CD4-positive, alpha-beta T cell treated with Interferon alpha-2 for 1 hour (primary cell): ENCODE measurements at regions not wholly inside any gene's neighbourhood (a gene's known extent, or its start where the extent isn't known, plus 50 kb on each side); places are given as distances from the start of the nearest gene placed in this dataset.
"Not testable (repeated sequence)": the region's sequence is repeated elsewhere in the genome, so short reads cannot be mapped to it uniquely, and the experiment has no call there.

Source experiments
- DNase-seq, 2 donors: peaks; one replicate each; pipeline ENCODE4 v3.0.0-alpha.2; 2020 to 2022

DNA sequence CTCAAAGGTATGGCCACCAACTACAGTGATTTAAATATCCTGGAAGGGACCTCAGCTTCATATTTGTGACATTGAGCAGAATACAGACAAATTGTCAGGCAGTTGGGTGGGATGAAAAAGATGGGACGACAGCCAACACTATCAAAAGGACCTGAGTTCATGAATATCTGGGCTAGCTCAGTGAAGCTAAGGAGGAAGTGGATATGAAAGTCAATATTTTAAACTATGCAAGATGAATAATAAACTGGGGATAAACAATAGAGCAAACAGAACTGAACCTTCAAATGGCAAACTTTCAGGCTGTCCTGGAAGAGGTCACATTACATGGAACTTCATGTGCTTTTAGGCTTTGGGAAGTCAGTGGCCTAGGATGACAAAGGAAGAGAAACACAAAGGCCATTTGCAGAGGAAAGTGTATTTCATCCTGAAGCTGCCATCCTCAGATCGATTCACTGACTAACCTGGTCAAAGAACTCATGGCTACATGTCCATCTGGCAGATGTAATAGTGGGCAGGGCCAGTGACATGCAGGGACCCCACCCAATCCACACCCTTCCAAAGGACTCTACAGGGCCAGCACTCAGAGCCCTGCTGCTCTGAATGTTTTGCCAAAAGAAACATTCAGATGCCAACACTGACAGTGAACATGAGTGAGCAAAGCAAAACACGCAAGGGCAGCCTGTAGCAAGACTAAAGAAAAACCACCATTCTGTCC is 175.7 kb downstream of the ETAA1 start:
- no peak for DNase-seq

- DNase-seq, result no peak
Observed at GRCh38 chr2:67574230-67574629, 177.1 kb downstream of the ETAA1 start.

DNA sequence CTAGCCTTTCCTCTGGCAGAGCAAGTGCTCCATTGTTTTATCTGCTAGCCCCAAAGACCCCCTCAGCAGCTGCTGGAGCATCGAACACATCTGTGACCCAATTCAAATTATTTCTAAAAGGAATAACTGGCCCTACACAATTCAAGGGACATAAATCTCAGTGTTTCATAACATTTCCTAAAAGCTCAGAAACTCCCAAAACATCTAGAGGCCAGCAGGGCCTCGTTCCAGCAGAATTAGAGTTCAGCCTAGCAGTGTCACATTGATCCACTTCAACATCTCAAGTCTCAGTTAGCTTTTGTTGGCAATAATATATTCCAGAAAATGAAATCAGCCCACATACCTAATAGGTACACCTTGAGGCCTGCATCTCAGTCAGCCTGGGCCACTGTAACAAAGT is 179.1 kb downstream of the ETAA1 start:
- no peak for DNase-seq

DNA sequence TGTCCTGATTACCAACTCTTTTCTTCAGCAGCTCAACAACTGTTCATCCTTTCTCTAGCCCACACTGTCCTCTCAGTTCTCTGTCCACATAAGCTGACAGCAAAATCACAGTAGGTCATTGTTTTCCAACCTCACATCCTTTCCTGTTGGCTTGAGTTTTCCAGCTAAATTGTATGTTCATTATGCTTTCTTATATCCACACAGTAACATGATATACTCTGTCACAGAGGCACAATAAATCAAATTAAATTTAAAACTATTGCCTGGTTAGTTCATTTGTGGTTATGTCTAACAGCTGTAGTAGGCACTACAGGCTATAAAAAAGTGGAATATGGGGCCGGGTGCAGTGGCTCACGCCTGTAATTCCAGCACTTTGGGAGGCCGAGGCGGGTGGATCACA is 179.9 kb downstream of the ETAA1 start:
- no peak for DNase-seq

GRCh38 chr2:67579216-67579615 is 182.1 kb downstream of the ETAA1 start:
- DNase-seq, result no peak

GRCh38 chr2:67579806-67580205 is 182.7 kb downstream of the ETAA1 start:
- no peak for DNase-seq

GRCh38 chr2:67581751-67582150 is 184.6 kb downstream of the ETAA1 start:
- DNase-seq, result no peak

DNA sequence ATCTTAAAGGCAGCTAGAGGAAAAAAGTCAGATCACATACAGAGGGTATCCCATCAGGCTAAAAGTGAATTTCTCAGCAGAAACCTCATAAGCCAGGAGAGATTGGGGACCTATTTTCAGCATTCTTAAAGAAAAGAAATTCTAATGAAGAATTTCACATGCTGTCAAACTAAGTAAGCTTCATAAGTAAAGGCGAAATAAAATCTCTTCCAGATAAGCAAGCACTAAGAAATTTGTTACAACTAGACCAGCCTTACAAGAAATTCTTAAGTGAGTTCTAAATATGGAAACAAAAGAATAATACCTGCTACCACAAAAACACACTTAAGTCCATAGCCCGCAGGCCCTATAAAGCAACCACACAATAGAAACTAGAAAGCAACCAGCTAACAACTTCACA is 186.1 kb downstream of the ETAA1 start:
- DNase-seq, result no peak

DNA sequence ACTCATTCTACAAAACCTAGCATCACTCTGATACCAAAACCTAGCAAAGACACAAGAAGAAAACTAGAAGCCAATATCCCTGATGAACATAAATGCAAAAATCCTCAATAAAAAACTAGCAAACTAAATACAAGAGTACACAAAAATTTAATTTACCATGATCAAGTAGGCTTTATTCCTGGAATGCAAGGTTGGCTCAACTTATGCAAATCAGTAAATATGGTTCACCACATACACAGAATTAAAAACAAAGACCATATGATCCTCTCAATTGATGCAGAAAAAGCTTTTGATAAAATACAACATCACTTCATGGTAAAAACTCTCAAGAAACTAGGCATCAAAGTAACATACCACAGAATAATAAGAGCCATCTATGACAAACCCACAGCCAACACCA is 188.3 kb downstream of the ETAA1 start:
- no peak for DNase-seq

GRCh38 chr2:67589121-67589520 is 192.0 kb downstream of the ETAA1 start:
- not testable (repeated sequence) for DNase-seq

DNA sequence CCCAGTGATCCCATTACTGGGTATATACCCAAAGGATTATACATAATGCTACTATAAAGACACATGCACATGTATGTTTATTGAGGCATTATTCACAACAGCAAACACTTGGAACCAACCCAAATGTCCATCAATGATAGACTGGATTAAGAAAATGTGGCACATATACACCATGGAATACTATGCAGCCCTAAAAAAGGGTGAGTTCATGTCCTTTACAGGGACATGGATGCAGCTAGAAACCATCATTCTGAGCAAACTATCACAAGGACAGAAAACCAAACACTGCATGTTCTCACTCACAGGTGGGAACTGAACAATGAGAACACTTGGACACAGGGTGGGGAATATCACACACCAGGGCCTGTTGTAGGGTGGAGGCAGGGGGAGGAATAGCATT is 197.4 kb downstream of the ETAA1 start:
- not testable (repeated sequence) for DNase-seq

GRCh38 chr2:67596871-67597270 is 199.7 kb downstream of the ETAA1 start:
- no peak for DNase-seq

GRCh38 chr2:67599561-67599960 is 202.4 kb downstream of the ETAA1 start:
- DNase-seq, result no peak

- DNase-seq, result no peak
Observed at GRCh38 chr2:67600222-67600871, 203.2 kb downstream of the ETAA1 start.

DNA sequence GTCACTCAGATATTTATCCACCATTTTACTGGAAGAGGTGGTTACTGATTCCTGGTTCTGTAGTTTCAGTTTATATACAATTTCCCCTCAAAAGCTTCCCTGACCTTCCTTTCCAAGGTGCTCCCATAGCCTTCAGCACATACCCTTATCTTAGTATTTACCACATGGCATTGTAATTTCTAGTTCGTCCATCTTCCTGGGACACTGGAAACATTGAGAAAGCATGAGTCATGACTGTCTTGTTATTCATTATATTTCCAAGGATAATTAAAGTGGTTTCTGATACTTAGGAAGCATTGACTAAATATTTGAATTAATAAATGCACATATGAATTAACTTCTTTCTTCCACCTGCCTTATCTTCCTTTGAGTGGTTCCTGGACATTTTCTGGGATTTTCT is 203.8 kb downstream of the ETAA1 start:
- DNase-seq, result no peak

DNA sequence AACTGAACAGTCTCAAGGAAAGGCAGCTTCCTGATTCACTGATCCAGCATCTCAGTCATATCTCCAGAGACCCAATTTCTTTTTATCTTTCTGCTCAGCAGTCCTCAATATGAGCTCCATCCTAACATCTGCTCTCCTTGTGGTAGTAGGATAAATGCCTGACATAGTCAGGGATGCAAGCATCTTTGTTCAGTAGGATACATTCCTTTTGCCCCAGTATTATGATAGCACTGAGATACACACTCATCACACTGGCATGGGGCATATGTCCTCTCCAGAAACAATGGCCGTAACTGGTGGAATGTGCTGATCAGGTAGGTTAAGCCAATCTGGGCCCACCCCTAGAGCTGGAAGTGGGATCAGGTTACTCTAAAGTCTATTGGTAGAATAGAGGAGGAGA is 207.2 kb downstream of the ETAA1 start:
- no peak for DNase-seq

GRCh38 chr2:67612576-67613042 is 215.5 kb downstream of the ETAA1 start:
- DNase-seq, result no peak

DNA sequence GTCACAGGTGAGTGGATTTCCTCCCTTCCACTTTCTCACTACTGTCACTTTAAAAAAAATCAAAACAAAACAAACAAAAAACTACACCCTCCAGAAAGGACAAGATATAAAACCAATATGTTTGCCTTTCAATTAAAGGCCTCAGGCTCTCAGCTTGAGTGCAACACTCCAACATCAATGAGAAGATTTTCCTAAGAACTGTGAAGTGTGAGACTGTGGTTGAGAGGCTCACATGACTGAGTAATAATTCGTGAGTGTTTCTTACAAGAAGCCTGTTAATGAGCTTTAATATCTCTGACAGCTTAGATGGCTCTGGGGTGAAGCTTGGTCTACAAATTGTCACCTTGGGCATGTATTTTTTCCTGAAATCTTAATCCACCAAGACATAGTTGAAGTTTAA is 216.1 kb downstream of the ETAA1 start:
- DNase-seq, result no peak

DNA sequence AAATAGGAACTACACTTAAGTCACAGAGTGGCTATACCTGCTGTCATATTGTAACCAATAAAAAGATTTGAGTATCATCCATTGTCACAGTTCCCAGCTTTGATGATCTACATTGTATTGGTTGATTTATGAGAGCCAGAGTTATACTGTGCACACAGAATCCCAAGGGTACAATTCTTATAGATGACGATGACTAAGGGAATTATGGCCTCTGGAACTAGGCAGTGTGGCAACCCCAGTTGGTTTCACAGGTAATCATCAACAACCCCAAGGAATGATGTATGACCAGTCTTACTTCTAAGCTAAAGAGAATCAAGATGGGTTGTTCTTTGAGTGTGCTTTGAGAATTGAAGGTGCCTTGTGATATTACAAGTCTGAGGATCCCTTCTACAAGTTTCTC is 217.3 kb downstream of the ETAA1 start:
- no peak for DNase-seq

DNA sequence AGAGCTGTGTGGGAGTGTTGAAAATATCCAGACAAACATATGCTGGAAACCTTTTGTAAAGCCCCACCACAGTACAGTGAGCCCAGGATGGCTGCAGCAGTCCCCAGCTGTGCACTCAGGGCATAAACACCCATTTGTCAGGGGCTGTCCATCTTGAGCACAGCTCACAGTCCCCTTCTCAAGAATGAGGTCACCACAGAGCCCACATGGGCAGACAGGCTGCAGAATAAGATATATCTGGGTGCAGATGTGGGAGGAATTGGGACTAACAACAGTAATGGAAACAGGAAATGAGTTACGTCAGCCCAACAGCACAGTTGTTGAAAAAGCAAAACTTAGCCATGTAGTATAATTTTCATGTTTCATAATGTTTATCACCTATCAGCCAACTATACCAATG is 219.6 kb downstream of the ETAA1 start:
- no peak for DNase-seq

- DNase-seq, result no peak
Observed at GRCh38 chr2:67619204-67619603, 222.1 kb downstream of the ETAA1 start.

- not testable (repeated sequence) for DNase-seq
Observed at GRCh38 chr2:67623741-67624140, 226.6 kb downstream of the ETAA1 start.

GRCh38 chr2:67625178-67625577 is 228.0 kb downstream of the ETAA1 start:
- DNase-seq, result no peak

GRCh38 chr2:67625690-67626475 is 228.8 kb downstream of the ETAA1 start:
- no peak for DNase-seq
